ENCODE measurements at regions not wholly inside any gene's neighbourhood (a gene's known extent, or its start where the extent isn't known, plus 50 kb on each side); places are given as distances from the start of the nearest gene placed in this dataset.
"Not testable (repeated sequence)": the region's sequence is repeated elsewhere in the genome, so short reads cannot be mapped to it uniquely, and the experiment has no call there.

DNA sequence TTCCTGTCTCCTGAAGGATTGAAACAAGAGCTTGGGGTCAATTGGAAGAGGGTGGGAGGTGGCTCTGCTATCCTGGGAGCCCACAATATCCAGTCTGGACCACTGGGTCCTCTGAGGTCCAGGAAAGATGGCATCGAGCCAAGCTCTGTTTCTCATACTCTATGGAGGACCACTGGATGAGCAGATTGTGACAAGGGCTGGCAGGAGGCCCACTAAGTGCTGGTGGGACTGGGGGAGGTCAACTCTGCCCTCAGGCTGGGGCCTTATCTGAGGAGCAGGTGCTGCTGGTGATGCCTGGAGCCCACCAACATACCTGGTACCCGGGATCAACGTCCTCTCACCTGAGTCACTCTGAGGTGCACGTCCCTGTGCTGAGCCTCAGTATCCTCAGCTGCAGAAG lies 142.4 kb downstream of the NDUFA10 start:
- DNase-seq (ENCODE audit: low spot score): no peak

DNA sequence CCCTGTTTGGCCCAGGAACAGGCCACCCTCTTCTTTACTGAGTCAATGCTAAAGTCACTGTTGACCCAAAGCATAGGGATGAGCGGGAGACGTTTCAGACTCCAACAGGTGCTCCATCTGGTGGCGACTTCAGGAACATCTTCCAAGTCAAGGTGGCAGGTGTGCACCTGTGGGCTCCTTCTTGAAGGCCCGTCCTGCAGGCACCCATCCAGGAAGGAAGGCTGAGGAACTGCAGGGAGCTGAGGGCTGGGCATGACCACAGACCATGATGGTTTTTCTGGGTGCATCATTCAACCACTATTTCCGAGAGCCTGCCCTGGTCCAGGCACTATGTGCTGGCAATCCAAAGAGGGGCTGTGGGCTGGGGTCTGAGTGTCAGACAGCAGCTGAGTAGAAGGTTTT lies 142.8 kb downstream of the NDUFA10 start:
- DNase-seq (ENCODE audit: low spot score): no peak

DNA sequence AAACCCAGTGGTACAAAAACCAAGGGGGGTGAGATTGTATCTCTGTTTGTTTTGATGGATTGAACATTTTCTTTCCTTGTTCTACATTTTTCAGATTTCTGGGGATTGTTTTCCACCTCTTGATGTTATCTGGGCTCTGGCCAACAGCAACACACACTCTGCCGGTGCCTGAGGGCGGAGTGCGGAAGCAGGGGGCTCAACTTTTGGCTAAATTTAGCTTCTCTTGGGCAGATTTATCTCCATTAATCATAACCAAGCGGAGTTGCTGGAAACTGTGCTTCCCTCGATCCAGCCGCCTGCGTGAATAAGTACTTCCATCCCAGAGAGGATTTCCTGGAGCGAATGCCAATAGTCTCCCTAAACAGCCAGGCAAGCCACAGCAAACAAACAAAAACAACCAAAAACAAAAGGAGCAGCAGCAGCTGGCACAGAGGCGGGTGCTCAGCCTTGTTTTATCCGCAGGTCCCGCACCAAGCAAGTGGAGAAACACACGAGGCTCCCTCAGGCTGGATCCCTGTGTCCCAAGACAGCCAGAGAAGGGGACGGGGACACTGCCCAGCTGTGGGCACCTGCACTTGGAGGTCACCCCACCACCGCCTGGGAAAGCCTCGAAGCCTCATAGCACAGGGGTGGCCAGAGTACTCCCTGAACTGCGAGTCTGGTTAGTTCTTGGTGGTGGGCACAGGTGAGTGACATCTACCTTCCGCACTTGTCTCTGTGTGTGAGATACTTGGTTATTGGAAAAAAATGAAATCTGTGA lies 143.4 kb downstream of the NDUFA10 start:
- no peak for DNase-seq (ENCODE audit: low spot score)

DNA sequence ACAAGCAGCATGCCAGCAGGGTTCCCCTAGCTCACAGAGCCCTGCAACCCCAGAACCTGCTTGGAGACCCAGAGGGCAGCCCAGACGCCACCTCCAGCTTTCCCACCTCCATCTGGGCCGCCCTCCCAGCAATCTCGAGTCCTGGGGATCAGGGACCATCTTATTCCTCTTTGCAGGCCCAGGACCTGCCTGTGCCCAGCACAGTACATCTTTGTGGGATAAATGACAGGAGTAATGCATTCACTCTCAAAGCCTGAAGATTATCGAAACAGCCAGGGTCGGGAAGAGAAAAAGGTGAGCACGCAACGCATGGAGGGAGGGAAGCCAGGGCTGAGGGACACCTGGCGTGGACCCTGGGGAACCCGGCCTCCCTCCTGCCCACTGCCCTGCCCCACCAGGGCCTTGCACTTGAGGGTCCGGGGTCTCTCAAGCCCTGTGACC lies 144.1 kb downstream of the NDUFA10 start:
- no peak for DNase-seq (ENCODE audit: low spot score)

DNA sequence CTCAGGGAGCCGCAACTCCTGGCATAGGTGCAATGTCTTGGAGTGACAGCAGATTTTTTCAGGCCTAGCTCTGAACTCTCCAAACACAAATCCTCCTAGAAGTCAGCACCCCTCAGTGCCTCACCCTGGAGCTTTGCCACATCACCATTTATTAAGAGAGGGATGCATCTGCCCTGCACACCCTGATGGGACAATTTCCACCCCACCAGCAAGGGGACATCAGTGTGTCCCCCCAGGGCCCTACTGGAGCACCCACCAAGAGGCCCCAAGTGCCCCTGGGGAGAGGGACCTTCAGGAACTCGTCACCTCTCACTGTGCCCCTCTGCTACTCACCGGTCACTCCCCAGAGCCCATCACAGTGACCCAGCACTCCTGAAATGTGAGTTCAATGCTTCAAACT lies 144.7 kb downstream of the NDUFA10 start:
- DNase-seq (ENCODE audit: low spot score): no peak

DNA sequence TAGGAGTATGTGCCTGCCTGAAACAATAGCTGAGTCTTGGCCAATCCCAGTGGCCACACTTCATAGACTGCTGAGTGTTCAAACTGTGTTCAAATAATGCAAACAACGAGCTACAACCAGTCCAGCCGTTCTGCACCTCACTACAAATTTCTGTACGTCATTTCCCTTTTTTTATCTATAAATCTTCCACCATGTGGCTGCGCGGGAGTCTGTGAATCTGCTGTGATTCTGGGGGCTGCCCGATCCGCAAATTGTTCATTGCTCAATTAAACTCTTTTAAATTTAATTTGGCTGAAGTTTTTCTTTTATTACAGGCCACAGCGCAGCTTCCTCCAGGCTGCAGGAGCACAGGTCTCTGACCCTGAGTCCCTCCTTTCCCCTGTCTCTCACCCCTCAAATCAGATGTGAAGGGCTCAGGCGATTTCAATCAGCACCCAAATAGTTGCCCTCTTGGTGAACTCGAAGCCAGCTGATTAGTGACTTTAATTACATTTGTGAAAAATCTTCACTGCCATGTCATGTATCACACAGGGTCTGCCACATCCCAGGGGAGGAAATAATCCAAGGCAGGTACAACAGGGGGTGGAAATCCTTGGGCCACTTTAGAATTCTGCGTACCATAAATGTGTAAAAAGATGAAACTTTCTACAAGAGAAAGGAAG lies 145.6 kb downstream of the NDUFA10 start:
- DNase-seq (ENCODE audit: low spot score): no peak

DNA sequence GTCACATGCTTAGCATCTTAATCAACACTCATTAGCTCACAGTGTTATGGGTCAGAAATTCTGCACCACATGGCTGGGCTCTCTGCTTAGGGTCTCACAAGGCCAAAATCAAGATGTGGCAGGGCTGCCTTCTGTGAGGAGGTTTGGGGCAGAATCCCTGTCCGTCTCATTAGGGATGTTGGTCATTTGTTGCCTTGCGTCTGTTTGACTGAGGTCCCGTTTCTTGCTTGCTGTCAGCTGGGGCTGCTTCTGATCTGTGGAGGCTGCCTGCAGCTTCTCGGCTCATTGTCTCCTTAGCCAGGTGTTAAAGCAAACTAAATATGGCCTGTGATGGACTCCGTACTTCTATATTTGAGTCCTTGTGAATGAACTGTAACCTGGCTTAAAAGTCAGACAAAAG lies 146.5 kb downstream of the NDUFA10 start:
- no peak for DNase-seq (ENCODE audit: low spot score)

DNA sequence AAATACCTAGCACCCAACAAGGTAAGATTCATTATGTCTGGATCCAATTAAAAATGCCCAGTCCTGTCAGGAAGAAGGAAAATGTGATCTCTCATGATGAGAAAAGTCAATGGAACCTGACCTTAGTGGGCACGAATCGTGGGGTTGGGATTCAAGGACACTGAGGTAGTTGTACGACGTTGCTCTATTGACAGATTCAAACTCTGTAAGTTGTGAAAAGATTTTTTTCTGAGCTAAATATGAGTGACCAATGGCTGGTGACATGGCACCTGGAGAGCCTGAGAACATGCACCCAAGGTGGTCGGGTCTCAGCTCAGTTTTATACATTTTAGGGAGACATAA lies 148.2 kb downstream of the NDUFA10 start:
- no peak for DNase-seq (ENCODE audit: low spot score)

DNA sequence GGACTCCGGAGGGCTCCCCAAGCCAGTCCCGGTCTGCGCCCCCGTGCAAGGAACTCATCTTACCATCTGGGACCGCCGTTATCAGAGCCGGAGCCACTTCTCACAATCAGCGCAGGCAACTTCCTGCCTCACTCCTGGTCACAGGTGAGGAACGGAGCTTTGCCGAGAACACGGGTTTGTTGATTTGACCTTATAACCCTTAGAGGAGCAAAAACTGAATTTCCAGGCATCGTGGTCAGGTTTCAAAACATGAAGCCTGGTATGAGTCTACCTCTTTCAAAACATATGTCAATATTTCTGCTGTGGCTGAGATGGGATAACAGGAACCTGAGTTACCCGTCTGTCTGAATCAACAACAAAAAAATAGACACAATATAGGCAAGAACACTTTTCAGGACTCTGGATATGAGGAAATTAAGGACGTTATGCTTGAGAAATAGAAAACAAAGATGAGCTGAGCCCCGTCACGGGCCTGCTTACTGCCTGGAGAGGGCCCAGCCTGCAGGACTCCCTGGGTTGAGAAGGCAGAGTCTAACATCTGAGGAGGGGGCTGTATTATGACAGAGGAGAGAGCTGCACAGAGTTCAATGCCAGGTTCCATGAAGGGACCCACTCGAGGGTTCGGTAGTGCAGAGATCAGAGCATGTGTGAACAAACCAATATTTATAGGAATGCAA lies 148.7 kb downstream of the NDUFA10 start:
- DNase-seq (ENCODE audit: low spot score): no peak

DNA sequence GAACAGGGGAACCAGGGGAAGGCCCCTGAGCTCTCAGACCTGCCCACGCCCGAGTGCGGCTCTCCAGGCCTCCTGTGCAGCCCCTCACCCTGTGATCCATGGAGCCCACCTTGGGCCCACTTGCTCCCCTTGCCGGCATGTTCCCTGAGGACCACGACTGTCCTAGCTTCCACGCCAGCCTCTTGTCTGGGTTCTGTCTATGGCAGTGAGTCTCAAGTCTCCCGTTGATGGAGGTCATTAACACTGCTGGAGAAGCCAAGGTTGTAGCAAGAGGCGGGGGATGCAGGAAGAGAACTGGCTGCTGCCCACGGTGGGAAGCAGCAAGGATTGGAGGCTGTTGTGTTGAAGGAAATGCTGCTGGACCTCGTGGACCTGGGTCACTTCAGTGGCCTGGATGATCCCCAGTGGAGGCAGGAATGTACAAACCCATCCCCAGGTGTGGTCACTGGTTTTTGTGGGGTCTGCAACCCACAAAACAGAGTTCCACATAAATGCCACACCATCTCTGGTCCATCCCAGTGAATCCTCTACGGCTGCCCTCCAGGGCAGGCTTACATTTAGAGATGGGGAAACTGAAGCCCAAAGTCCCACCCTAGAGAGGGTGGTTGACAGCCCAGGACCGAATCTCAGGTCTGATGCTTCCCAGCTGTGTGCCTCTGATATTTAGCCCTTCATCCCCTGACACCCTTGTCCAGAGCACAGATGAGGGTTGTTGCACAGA lies 150.3 kb downstream of the NDUFA10 start:
- DNase-seq (ENCODE audit: low spot score): no peak

DNA sequence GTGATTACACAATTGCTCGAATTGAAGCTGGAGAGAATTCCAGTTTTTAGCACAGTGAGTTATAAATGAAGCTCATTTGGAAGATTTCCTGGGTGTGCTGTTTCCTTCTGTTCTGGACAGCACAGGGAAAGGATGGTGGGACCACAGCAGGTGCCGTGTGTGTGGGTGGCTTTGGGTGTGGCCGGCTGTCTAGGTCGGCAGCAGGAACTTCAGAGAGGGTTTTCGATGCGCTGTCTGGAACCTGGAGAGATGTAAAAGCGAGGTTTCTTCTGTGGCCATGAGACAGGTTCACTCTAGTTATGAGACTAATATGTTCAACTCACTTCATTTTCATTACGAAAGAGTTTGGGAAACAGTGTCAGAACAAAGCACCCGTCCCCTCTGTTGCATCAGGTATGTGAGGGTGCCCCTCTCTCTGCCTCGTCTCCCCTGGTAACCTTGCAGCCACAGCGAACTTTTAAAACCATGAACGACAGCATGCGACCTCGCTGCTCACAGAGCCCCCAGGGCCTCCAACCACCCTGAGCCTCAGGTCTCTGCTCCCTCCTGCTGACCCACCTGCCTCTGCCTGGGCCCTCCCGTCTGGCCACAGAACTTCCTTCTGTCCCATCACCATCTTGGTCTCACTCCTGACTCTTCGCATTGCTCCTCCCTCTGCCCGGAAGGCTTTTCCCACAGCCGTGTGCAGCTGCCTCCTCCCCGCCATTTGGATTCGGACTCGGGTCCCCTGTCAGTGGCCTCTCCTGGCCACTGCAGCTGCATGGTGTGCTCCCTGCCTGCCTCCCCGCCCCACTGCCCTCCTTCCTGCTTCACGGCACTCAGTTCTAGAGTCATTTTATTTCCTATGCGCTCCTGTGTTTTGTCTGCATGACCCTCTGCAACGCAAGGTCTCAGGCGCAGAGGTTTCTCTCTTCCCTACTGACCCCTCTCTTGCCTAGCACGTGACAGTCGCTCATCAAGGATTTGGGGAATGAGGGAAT lies 151.2 kb downstream of the NDUFA10 start:
- no peak for DNase-seq (ENCODE audit: low spot score)

DNA sequence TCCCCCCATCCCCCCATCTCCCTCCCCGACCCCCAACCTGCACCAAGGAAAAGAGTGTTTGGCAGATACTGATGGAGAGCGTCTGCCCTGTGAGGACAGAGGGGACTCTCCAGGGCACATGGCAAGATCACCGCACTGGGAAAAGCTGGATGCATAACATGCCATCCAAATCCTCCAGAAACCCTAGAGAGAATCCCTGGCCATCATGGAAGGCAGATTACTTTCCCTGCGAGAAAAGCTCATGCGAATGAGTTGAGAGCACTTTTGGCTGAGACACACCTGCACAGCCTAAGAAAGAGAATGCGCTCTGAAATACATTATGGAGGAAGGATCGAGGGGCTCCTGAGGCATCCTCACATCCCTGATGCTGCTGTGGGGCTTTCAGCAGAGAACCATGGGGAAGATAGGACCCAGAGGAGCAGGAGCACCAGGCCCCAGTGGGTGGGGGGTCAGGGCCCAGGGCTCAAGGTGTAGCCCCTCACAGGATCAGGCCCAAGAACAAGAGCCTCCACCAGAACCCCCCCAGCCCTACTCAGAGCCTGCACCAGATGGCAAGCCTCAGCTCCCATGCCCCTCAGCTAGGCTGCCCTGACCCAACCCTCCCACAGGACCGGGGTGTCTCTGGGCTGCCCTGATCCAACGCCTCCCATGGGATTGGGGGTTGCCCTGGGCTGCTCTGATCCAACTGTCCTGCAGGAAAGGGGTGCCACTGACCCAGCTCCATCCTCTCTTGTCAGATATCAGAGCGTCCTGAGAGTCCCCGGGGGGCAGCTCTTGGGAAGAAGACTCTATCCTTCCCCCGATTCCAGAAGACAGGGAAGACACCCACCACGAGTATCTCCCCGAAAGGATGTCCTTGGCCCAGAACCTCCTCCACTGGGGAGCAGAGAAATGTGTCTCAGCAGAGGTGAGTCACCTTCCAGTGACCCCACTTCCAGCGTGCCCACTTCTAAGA lies 153.4 kb downstream of the NDUFA10 start:
- DNase-seq (ENCODE audit: low spot score): no peak

DNA sequence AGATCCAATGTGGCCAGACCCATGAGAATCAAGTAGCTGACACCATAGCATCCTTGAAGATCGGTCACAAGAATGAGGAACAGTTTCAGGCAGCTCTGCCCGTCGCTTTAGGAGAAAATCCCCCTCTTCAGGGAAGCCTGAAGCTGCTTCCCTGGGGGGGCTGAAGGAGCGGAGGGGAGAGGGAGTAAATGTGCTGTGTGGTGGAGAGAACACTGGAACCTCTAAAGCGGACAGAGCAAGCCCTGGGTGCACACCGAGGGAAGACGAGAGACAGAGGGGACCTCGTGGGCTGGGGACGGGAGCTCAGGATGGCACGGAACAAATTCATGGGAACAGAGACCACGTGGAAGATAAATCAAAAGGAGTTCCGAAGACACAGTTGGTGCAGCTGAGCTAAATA lies 154.3 kb downstream of the NDUFA10 start:
- no peak for DNase-seq (ENCODE audit: low spot score)

DNA sequence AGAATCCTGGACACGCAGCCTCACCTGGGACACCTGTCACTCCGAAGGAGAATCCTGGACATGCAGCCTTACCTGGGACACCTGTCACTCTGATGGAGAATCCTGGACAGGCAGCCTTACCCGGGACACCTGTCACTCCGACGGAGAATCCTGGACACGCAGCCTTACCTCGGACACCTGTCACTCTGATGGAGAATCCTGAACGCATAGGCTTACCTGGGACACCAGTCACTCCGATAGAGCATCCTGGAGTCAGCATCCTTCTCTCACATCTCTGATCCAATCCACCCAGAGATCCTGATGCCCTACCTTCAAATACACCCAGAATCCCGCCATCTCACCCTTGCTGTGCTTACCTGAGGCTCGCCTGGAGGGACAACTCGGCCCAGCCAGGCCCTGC lies 154.9 kb downstream of the NDUFA10 start:
- no peak for DNase-seq (ENCODE audit: low spot score)

DNA sequence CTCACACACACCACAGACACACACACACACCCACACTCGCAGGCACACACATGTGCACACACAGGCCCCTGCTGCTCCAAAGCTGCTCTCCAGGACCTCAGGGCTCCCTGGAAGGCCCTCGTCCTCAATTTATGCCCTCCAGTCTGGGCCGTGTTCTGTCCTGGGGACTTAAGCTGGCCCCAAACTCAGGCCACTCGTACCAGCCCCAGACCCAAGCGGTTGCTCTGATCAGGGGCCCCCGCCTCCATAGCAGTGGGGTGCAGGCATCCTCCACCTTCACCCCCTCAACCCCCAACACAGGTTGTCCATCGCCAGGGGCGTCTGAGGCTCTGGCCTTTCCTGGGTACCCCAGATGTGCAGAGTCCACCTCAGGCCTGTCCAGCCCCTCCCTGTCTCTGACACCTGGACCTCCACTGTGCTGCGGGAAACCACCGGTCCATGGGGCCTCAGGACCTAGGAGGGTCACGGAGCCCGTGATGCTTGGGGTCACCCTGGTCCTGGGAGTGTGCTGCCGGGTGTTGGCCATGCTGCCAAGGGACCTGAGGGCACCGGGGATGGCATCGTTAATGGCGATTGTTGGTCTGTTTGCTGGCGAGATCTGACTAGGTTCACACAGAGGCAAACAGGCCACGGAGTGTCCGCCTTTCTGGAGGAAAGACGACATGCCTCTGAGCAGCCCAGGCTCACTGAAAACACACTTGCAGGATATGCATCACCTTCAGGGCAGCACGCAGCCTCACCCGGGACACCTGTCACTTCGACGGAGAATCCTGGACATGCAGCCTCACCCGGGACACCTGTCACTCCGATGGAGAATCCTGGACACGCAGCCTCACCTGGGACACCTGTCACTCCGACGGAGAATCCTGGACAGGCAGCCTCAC lies 155.6 kb downstream of the NDUFA10 start:
- DNase-seq (ENCODE audit: low spot score): no peak

DNA sequence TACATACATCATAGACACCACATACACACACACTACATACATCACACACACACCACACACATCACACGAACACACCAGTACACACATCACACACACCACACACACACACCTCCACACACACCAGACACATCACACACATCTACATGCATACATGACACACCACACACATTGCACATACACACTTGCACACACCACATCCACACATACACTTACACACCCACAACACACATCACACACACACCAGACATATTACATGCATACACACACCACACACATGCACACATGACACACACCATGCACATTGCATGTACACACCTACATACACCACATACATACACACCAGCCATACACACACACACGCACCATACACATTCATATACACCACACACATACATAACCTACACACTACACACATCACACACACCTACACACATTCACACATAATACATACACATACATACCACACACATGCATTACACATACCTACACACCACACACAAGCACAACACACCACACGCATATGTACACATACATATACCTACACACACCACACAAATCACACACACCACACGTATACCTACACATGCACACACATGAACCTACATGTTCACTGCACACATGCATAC lies 156.5 kb downstream of the NDUFA10 start:
- no peak for DNase-seq (ENCODE audit: low spot score)

DNA sequence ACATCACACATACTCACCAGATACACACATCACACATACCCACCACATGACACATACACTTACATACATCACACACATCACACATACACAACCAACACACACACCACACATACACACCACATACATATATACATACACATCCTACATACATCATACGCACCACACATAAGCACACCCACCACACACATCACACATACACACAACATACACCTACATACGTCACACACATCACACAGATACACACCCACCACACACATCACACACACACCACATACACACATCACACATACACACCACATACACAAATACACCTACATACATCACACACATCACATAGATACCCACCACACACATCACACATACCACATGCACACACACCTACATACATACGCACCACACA lies 158.4 kb downstream of the NDUFA10 start:
- no peak for DNase-seq (ENCODE audit: low spot score)

DNA sequence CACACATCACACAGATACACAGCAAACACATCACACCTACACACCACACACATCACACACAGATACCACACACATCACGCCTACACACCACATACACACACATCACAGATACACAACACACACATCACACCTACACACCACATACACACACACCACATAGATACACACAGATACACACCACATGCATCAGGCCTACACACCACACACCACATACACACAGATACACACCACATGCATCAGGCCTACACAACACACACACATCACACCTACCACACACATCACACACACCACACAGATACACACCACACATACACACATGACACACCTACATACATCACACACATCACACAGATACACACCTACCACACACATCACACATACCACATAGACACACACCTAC lies 158.8 kb downstream of the NDUFA10 start:
- no peak for DNase-seq (ENCODE audit: low spot score)

DNA sequence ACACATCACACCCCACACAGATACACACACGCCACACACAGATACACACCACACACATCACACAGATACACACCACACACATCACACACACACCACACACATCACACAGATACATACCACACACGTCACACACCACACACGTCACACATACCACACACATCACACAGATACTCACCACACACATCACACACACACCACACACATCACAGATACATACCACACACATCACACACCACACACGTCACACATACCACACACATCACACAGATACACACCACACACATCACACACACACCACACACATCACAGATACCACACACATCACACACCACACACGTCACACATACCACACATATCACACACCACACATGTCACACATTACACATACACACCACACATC lies 159.3 kb downstream of the NDUFA10 start:
- not testable (repeated sequence) for DNase-seq (ENCODE audit: low spot score)
